GM19240 (cell line): ENCODE measurements at regions not wholly inside any gene's neighbourhood (a gene's known extent, or its start where the extent isn't known, plus 50 kb on each side); places are given as distances from the start of the nearest gene placed in this dataset.

Experiments used
- DNase-seq: peaks from one replicate; pipeline ENCODE4 v3.0.0; 2011; ENCODE audit warnings: low spot score; ENCODE audit not compliant: insufficient read length

- DNase-seq: no peak
Observed at GRCh38 chr7:52980129-52980528, 55.3 kb upstream of the POM121L12 start.

GRCh38 chr7:52973126-52973525 is 62.3 kb upstream of the POM121L12 start:
- DNase-seq: no peak

- DNase-seq: no peak
Observed at GRCh38 chr7:52962402-52963076, 72.9 kb upstream of the POM121L12 start.

GRCh38 chr7:52961084-52961483 is 74.3 kb upstream of the POM121L12 start:
- no peak for DNase-seq

GRCh38 chr7:52959878-52960660 is 75.4 kb upstream of the POM121L12 start:
- DNase-seq: no peak

GRCh38 chr7:52959336-52959735 is 76.1 kb upstream of the POM121L12 start:
- DNase-seq: no peak

GRCh38 chr7:52958621-52959140 is 76.8 kb upstream of the POM121L12 start:
- DNase-seq: no peak

GRCh38 chr7:52956379-52956915 is 79.0 kb upstream of the POM121L12 start:
- no peak for DNase-seq

- DNase-seq: no peak
Observed at GRCh38 chr7:52955522-52955921, 79.9 kb upstream of the POM121L12 start.

- no peak for DNase-seq
Observed at GRCh38 chr7:52944921-52945320, 90.5 kb upstream of the POM121L12 start.

- DNase-seq: no peak
Observed at GRCh38 chr7:52940481-52940880, 95.0 kb upstream of the POM121L12 start.

GRCh38 chr7:52938455-52939133 is 96.8 kb upstream of the POM121L12 start:
- DNase-seq: no peak

- DNase-seq: no peak
Observed at GRCh38 chr7:52936750-52937149, 98.7 kb upstream of the POM121L12 start.

GRCh38 chr7:52928591-52928990 is 106.8 kb upstream of the POM121L12 start:
- no peak for DNase-seq

- DNase-seq: no peak
Observed at GRCh38 chr7:52925332-52925731, 110.1 kb upstream of the POM121L12 start.

GRCh38 chr7:52920977-52921376 is 114.5 kb upstream of the POM121L12 start:
- no peak for DNase-seq

- DNase-seq: no peak
Observed at GRCh38 chr7:52917982-52918578, 117.4 kb upstream of the POM121L12 start.

GRCh38 chr7:52911795-52912194 is 123.6 kb upstream of the POM121L12 start:
- no peak for DNase-seq

GRCh38 chr7:52911326-52911725 is 124.1 kb upstream of the POM121L12 start:
- DNase-seq: no peak

GRCh38 chr7:52909935-52910334 is 125.5 kb upstream of the POM121L12 start:
- DNase-seq: no peak

GRCh38 chr7:52909131-52909530 is 126.3 kb upstream of the POM121L12 start:
- no peak for DNase-seq
